ENCODE measurements at regions not wholly inside any gene's neighbourhood (a gene's known extent, or its start where the extent isn't known, plus 50 kb on each side); places are given as distances from the start of the nearest gene placed in this dataset.

DNA sequence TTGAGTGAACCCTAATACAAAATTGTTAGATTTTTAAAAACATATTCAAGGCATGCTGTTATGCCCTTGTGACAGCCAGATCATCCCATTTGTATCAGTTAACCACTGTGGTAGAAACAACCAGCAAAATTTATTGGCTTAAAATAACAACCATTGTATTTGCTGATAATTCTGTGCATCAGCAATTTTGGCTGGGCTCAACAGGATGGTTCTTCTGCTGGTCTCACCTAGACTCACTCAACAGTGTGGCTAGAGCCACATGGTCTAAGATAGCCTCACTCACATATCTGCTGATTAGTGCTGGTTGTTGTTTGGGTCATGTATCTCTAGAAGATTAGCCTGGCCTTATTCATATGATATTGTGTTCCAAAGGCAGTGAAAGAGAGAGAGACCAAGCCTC lies 160.1 kb upstream of the GATA6 start:
- Histone ChIP-seq H3K4me3 (ENCODE audit: low read depth, low read length) (no peak overlapping the region), H3K27me3 (ENCODE audit: control insufficient read depth, insufficient read depth, low read length) (no peaks in the 10 kb centered on the region), H3K36me3 (ENCODE audit: control insufficient read depth, insufficient read depth, low read length) (no peaks in the 10 kb centered on the region)
- peak; percentile 13 for FAIRE-seq
- DNase-seq (ENCODE audit: low read depth), result no peak
- TF ChIP-seq, protein P1, sequence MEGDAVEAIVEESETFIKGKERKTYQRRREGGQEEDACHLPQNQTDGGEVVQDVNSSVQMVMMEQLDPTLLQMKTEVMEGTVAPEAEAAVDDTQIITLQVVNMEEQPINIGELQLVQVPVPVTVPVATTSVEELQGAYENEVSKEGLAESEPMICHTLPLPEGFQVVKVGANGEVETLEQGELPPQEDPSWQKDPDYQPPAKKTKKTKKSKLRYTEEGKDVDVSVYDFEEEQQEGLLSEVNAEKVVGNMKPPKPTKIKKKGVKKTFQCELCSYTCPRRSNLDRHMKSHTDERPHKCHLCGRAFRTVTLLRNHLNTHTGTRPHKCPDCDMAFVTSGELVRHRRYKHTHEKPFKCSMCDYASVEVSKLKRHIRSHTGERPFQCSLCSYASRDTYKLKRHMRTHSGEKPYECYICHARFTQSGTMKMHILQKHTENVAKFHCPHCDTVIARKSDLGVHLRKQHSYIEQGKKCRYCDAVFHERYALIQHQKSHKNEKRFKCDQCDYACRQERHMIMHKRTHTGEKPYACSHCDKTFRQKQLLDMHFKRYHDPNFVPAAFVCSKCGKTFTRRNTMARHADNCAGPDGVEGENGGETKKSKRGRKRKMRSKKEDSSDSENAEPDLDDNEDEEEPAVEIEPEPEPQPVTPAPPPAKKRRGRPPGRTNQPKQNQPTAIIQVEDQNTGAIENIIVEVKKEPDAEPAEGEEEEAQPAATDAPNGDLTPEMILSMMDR (IDR thresholded peaks at IDR 0.05; ENCODE audit: insufficient read depth, low read length, severe bottlenecking), result no peak

DNA sequence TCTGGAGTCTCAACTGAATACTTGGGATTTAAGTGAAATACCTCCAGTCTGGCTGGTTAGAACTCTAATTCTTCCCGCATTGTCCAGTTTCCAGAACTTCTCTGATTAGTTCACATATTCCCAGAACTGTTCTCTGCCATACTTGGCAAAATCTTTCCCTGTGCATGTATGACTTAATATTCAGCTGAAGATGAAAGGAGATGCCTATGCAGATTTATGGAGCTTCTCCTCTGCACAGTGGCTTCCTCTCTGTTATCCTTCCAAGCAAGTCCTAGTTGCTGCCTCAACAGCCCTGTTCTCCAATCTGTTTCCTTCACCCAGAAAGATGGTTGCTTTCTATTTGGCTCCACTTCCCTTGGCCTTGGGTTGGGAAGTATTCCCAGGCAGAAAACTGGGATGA lies 155.4 kb upstream of the GATA6 start:
- FAIRE-seq (no peak), DNase-seq (ENCODE audit: low read depth) (no peak)
- H3K27me3 ChIP-seq (ENCODE audit: control insufficient read depth, insufficient read depth, low read length), result no peaks in the 10 kb centered on the region
- TF ChIP-seq, protein P1 (IDR thresholded peaks at IDR 0.05; ENCODE audit: insufficient read depth, low read length, severe bottlenecking), result no peak
- H3K4me3 ChIP-seq (ENCODE audit: low read depth, low read length), result no peak overlapping the region
- H3K36me3 ChIP-seq (ENCODE audit: control insufficient read depth, insufficient read depth, low read length), result no peaks in the 10 kb centered on the region

DNA sequence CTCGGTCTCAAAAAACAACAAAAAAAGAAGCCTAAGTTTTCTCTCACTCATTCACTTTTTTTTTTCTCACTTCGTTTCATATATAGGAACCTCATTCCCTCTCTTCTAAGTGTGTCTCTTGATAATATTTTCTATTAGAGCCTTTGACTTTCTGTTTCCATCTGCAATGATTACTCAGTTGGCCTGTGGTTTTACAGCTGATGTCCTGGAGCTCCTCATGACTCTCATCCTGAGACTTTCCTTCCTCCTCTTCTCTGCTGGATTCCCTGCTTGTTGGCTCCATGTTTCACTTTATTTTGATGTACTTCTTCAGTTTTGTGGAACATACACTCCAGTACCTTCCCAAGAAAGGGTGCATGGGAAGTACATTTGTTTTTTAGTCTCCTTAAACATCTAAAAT lies 154.2 kb upstream of the GATA6 start:
- no peak for FAIRE-seq
- Histone ChIP-seq H3K4me3 (ENCODE audit: low read depth, low read length) (no peak overlapping the region), H3K36me3 (ENCODE audit: control insufficient read depth, insufficient read depth, low read length) (no peaks in the 10 kb centered on the region), H3K27me3 (ENCODE audit: control insufficient read depth, insufficient read depth, low read length) (no peaks in the 10 kb centered on the region)
- DNase-seq (ENCODE audit: low read depth), result no peak
- TF ChIP-seq, protein P1 (IDR thresholded peaks at IDR 0.05; ENCODE audit: insufficient read depth, low read length, severe bottlenecking), result no peak

DNA sequence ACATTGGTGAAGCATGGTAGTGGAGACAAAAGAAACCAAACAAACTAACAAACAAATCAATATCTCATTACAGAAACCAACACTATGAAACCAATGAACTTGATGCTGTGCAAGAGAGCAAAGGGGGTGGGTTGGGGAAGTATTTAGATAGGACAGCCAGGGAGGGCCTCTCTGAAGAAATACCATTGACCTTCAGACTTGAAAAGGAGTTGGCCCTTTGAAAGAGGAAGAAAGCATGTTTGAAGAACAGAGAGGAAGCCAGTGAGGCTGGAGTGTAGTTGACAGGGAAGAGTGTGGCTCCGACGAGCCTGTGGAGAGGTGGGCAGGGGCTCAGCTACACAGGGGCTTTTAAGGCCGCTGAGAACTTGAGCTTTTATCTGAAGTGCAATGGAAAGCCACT lies 151.0 kb upstream of the GATA6 start:
- TF ChIP-seq, protein P1 (IDR thresholded peaks at IDR 0.05; ENCODE audit: insufficient read depth, low read length, severe bottlenecking), result no peak
- no peak for DNase-seq (ENCODE audit: low read depth)
- H3K4me3 ChIP-seq (ENCODE audit: low read depth, low read length), result no peak overlapping the region
- FAIRE-seq, result no peak
- H3K27me3 ChIP-seq (ENCODE audit: control insufficient read depth, insufficient read depth, low read length), result no peaks in the 10 kb centered on the region
- no peaks in the 10 kb centered on the region for H3K36me3 ChIP-seq (ENCODE audit: control insufficient read depth, insufficient read depth, low read length)

DNA sequence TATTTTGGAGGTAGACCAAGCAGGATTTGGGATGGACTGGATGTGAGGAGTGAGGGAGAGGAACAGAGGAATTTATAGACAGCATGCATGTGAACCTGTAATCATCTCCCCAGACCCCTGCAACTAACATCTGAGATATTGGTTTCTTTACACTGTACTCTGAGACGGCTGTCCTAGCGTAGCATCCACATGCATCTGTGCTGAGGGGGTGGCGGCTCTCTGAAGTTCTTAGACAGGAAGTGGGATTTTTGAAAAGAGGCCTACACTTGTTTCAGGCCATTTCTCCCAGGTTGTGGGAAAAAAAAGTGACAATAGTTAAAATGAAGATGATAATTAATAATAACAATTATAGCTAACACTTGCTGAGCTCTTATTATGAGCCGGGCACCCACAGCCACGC lies 150.2 kb upstream of the GATA6 start:
- FAIRE-seq (no peak), DNase-seq (ENCODE audit: low read depth) (no peak)
- H3K4me3 ChIP-seq (ENCODE audit: low read depth, low read length), result no peak overlapping the region
- TF ChIP-seq, protein P1 (IDR thresholded peaks at IDR 0.05; ENCODE audit: insufficient read depth, low read length, severe bottlenecking), result no peak
- H3K36me3 ChIP-seq (ENCODE audit: control insufficient read depth, insufficient read depth, low read length), result no peaks in the 10 kb centered on the region
- no peaks in the 10 kb centered on the region for H3K27me3 ChIP-seq (ENCODE audit: control insufficient read depth, insufficient read depth, low read length)

DNA sequence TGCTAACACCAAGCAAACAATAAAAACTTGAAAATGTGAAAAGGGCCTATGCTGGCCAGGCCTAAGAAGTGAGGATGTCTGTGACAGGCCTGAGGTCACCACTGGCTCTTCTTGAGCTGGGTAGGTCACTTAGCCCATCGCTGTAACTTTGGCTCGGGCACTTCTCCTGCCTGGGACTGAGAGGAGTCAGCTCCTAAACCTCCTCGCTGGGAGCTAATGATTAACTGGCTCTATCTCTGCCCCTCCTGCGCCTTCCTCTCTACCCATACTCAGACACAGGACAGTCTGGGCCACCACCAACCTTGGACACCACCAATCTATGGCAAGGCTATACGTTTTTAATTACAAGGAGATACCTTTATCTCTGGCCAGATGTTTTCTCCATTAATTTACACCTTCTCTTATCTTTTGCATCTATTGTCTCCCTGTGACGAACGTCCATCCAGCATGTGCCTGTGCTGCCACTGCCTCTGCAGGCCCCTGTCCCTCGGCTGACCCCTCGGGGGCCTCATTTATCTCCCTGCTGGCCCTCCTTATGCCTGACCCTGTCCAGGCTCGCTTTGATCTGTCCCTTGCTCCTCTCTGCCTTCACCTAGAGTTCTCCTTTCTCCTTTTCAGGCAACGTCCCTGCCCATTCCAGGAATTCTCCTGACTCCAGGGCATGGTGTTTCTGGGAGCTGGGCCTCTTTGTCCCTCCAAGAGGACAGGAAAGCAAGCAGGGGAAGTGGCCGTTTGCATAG lies 149.1 kb upstream of the GATA6 start:
- Histone ChIP-seq H3K27me3 (ENCODE audit: control insufficient read depth, insufficient read depth, low read length) (no peaks in the 10 kb centered on the region), H3K4me3 (ENCODE audit: low read depth, low read length) (no peak overlapping the region), H3K36me3 (ENCODE audit: control insufficient read depth, insufficient read depth, low read length) (no peaks in the 10 kb centered on the region)
- DNase-seq (ENCODE audit: low read depth) (no peak), FAIRE-seq (no peak)
- TF ChIP-seq, protein P1 (IDR thresholded peaks at IDR 0.05; ENCODE audit: insufficient read depth, low read length, severe bottlenecking), result no peak
